ENCODE measurements at regions not wholly inside any gene's neighbourhood (a gene's known extent, or its start where the extent isn't known, plus 50 kb on each side); places are given as distances from the start of the nearest gene placed in this dataset.

GRCh38 chr2:16124881-16125613 is 184.7 kb downstream of the MYCN start:
- DNase-seq = no peak

- DNase-seq = no peak
Observed at GRCh38 chr2:16123856-16124780, 183.8 kb downstream of the MYCN start.

GRCh38 chr2:16123421-16123820 is 183.1 kb downstream of the MYCN start:
- DNase-seq = no peak

GRCh38 chr2:16122556-16122955 is 182.2 kb downstream of the MYCN start:
- no peak for DNase-seq

DNA sequence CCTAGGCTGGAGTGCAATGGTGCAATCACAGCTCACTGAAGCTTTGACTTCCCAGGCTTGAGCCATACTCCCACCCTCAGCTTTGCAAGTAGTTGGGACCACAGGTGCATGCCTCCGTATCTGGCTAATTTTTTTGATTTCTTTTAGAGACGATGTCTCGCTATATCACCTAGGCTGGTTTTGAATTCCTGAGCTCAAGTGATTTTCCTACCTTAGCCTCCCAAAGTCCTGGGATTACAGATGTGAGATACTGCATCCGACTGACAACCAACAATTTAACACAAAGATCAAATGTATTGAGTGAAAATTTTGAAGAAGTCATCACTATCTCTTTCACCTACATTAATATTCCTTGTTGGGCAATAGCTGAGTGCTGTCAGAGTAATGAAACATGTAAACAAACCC is 181.6 kb downstream of the MYCN start:
- DNase-seq = no peak

DNA sequence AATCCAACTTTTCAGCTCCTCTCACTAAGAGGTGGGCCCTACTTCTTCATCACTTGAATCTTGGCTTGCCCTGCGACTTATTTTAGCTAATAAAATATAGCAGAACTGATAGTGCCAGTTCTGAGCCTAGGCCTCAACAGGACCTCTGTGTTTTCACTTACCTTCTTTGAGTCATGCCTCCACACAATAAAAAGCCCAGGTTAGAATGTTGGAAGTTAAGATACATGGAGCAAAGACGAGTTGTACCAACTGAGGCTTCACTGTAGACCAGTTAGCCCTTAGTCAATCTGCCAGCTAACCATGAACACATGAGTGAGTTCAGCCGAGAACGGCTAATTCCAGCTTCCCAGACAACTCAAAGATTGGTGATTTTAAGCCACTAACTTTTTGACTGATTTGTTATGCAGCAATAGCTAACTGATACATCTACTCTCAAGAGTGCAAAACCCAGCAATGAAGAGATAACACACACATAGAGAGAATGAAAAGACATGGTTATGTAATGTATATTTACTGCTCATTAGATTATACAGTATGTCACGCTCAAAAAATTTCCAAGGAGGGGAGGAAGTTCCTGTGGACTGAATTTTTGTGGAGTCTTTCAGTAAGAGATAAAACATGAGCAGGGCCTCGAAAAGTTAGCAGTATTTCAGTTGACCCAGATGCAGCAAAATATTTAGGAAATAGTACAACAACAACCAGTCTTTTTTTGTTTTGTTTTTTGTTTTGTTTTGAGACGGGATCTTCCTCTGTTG is 181.1 kb downstream of the MYCN start:
- no peak for DNase-seq

GRCh38 chr2:16120591-16121180 is 180.3 kb downstream of the MYCN start:
- DNase-seq = no peak

DNA sequence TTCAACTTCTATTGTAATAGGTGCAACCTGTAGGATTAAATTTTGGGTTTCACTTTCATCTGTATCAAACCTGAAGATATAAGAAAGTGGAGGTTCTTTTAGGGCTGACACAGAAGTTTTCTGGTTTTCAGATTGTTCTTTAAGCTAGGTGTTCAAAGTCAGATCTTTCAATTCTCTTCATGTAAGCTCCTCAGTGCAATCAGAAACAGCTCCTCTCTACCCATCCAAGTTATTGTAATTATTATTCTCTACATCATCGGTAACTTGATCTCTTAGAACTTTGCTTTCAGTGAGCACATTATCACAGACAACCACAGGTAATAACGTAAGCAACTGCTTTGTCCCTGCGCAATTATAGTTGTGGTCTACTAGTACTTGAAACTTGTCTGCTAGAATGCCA is 179.4 kb downstream of the MYCN start:
- DNase-seq = no peak

DNA sequence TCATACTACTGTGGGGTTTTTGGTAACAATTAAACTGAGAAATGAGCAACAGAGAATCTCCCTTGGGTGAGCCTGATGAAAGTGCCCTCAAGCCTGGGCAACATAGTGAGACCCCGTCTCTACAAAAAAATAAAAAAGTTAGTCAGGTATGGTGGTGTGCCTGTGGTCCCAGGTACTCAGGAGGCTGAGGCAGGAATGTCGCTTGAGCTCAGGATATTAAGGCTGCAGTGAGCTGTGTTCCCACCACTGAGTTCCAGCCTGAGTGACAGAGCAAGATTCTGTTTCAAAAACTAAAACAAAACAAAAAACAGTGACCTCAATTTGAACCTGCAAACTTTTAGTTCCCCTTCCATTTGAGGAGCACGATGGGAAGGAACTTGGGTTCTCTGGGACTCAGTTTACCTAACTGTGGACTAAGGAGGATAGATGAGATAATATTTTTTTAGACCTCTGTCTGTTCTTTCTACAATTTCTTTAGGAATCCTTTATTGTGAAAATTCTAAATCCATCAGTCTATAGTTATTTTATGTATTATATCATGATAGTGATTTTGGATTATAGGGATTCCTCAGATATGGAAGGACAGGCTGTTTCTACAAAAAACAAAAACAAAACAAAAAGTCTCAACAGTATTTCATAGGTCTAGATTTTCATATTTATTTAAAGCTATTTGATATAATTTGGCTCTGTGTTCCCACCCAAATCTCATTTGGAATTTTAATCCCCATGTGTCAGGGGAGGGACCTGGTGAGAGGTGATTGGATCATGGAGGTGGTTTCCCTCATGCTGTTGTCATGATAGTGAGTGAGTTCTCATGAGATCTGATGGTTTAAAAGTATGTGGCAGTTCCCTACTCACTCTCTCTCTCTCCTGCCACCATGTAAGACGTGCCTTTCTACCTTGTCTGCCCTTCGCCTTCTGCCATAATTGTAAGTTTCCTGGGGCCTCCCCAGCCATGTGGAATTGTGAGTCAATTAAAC is 178.6 kb downstream of the MYCN start:
- DNase-seq = no peak

DNA sequence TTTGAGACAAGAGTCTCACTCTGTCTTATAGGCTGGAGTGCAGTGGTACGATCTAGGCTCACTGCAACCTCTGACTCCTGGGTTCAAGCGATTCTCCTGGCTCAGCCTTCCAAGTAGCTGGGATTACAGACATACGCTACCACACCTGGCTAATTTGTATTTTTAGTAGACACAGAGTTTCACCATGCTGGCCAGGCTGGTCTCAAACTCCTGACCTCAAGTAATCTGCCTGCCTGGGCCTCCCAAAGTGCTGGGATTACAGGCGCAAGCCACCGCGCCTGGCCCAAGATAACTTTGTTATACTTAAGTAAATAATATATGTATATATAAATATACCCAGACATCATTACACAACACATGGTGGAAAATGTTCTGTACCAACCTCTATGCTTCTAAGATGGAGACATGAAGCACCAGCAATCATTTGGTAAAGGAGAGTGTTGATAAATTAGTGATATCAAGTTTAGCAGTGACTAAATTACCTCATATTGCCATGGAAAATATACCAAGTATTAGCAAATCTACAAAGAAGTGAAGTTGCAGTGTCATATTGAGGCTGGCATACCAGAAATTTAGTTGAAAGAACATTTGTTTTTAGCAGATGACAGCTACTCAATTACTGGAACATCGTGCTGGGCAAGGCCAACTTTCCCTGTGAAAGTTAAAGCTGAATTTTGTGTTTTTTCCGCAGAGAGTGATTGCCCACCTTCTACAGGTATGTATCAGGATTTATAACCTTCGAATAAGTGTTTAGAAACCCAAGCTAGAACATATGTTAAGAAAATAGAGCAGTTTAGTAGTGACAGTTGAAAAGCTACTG is 177.7 kb downstream of the MYCN start:
- no peak for DNase-seq

GRCh38 chr2:16117021-16117700 is 176.8 kb downstream of the MYCN start:
- no peak for DNase-seq

DNA sequence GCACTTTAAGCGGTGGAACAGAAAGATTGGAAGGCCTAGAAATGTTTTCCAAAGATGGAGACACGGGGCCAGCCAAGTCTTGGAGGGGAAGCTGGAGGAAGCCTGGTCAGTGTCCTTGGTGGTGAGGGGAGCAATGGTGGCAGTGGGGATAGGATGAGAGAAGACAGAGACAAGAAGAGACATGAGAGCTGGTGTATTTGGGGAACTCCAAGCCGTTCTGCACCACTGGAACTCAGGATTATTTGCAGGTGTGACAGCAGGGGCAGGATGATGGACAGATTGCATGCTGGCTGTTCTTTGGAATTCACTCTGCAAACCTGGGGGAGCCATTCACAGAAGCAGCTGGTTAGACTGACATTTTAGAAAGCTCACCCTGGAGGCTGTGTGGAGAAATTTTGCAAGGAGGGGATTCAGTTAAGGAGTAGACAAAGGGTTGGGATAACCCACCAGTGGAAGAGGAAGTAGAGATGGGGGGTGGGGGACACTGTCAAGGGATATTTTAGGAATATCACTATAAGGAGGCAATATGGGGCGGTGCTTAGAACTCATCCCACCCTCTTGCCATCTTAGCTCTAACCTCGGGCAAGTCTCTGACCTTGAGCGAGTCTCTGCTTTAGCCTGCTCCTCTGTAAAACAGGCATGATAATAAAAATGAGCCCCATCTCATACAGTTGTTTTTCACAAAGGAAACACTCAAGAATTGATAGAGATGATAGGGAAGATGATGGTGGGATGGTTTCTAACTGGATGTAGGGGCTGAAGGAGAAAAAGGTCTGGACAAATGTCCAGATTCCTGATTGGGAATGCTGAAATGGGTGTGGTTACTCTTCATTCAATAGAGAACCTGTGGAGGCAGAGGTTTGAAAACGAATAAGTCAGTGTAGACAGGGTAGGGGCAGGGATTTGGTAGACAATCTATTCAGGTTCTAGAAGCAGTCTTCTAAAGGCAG is 175.8 kb downstream of the MYCN start:
- DNase-seq = no peak

DNA sequence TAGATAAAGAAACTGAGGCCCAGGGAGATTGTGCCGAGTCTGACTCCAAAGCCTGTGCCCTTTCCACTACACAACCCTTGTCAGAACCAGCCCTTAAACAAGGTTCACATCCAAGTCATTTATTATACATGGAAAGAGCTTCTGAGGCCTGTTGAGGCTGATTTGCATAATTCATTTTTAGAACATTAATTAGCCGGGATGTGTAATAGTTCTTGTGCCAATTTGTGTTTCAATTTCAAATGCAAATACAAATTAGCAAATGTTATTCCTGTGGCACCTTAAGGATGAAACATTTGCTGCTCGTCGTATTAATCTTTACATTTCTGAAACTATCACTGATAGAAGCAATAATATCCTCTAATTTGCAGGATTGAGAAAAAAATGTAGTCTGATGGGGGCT is 174.9 kb downstream of the MYCN start:
- DNase-seq = no peak

DNA sequence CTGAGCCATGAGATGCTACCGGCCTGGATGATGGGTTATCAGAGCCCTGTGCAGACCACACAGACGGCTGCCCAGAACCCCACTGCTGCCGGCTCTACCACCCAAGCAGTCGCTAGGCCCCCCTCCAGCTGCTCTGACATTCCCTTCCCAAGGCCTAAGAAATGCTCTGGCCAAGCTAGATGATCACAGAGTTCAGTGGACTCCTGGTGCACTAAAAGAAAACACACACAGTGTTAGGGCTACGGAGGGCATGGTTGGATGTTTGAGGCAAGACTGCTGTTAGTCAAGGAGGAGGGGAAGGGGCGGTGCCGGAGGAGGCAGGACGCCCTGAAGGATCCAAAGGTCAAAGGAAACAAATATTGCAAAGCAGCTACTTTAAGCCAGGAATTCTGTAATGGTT is 174.5 kb downstream of the MYCN start:
- DNase-seq = no peak

GRCh38 chr2:16114070-16114469 is 173.7 kb downstream of the MYCN start:
- no peak for DNase-seq

GRCh38 chr2:16113568-16113967 is 173.2 kb downstream of the MYCN start:
- no peak for DNase-seq

DNA sequence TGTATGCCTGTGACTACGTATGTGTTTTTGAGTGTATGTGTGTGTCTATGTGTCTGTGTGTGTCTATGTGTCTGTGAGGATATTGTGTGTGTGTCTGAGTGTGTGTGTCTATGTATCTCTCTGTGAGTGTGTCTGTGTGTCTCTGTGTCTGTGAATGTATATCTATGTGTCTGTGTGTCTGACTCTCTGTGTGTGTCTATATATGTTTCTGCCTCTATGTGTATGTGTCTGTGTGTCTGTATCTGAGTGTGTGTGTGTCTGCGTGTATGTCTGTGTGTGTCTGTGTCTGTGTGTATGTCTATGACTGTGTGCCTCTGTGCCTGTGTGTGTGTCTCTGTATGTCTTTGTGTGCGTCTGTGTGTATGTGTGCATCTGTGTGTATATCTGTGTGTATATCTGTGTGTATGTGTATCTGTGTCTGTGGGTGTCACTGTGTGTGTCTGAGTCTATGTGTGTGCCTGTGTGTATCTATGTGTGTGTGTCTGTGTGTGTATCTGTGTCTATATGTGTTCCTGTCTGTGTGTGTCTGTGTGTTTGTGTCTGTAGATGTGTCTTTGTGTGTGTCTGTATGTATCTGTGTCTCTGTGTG is 172.7 kb downstream of the MYCN start:
- no peak for DNase-seq

DNA sequence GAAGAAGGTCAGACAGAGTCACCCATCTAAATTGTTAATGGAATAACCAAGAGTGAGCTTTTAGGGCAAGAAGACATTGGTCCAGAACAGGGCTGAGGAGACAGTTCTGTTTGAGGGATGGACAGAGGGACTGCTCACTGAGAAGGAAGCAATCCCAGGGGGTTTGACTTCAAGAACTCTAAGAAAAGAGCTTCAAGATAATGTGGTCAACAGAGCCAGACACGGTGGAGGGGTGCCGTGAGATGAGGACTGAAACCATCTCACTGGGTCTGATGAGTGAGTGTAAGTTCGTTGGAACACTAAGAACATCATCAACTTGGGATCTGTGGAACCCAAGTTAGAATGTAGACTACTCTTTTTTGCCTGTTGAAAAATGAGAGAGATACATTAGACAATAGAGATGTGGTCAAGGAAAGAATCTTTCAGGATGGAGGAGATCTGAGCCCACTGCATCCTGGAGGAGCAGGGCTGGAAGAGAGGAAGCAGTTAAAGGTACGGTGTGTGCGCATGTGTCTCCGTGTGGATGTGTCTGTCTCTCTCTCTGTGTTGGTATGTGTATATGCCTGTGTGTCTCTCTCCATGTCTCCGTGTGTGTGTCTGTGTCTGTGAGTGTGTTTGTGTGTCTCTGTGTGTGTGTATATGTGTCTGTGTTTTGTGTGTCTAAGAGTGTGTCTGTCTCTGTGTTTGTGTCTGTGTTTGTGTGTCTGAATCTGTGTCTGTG is 172.1 kb downstream of the MYCN start:
- no peak for DNase-seq

Data from GF-D8 (cell line).